ENCODE measurements at regions not wholly inside any gene's neighbourhood (a gene's known extent, or its start where the extent isn't known, plus 50 kb on each side); places are given as distances from the start of the nearest gene placed in this dataset.

DNA sequence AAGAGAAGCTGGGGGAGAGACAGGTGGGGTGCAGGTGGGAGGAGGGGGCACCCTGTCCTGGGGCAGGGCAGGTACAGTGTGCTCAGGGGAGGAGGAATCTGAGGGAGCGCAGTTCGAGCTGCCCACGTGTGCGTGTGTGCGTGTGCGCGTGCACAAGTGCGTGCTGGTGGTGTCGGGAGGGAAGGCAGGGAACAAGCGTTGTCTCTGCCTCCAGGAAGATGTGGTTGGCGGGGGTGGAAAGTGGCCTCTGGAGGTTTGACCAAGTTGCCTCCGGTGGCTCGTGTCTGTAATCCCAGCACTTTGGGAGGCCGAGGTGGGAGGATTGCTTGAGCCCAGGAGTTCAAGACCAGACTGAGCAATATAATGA is 49.9 kb upstream of the THY1 start:
- no peak for DNase-seq

All from NCI-H1694 treated with DMSO at 0.1 percent for 48 hours (cell line).